Adrenal gland (tissue), 5 donors: ENCODE measurements at regions not wholly inside any gene's neighbourhood (a gene's known extent, or its start where the extent isn't known, plus 50 kb on each side); places are given as distances from the start of the nearest gene placed in this dataset.
"Not testable (repeated sequence)": the region's sequence is repeated elsewhere in the genome, so short reads cannot be mapped to it uniquely, and the experiment has no call there.

ENCODE experiments used
- CTCF ChIP-seq, 6 experiments: fragments of 450-650 bp in 4 of 6; fragments of 200-600 bp in 2 of 6; sonication (generic) in 1 of 6; IDR thresholded peaks; 1 replicate in 5 of 6; 2 replicates in 1 of 6; pipeline versions ENCODE4 v1.5.1 to v1.8.0; 2016 to 2021; ENCODE audit warnings: antibody characterized with exemption in 6 of 6, mild to moderate bottlenecking in 2 of 6, moderate library complexity in 1 of 6
- POLR2A ChIP-seq, 2 donors: fragments of 450-650 bp; IDR thresholded peaks; one replicate each; pipeline ENCODE4 v1.6.1; 2017; ENCODE audit warnings: antibody characterized with exemption in 2 of 2, mild to moderate bottlenecking in 2 of 2, moderate library complexity in 1 of 2
- donor health status: DM: no; HTN: no; CAD: no.

DNA sequence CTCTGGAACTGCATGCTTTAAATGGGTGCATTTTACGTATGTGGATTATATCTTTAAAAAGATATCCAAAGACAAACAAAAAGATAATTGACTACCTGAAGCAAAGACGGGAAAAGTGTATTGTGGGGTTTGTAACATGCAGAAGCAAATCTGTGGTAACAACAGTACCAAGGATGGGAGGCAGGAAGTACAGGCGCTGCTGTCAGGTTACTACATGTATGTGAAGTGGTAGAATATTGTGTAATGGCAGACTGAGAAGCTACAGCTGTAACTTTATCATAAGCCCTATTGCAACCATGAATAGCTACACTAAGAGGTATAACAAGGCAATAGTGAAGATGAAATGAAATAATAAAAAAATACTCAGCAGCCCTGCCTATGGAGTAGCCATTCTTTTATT lies 192.7 kb downstream of the NPIPB11 start:
- not testable (repeated sequence) for TF ChIP-seq CTCF, POLR2A (IDR thresholded peaks at IDR 0.05)
